Kidney (tissue), 13 donors: ENCODE measurements at regions not wholly inside any gene's neighbourhood (a gene's known extent, or its start where the extent isn't known, plus 50 kb on each side); places are given as distances from the start of the nearest gene placed in this dataset.
A peak's percentile ranks its signal among the peaks of the same experiment; 100 is the strongest.

Experiments
- DNase-seq, 5 donors: peaks; one replicate each; pipeline ENCODE4 v3.0.0-alpha.2; 2013 to 2020
- FAIRE-seq: peaks from 2 replicates; lab custom pipeline; 2012; peaks lifted over from hg19 to GRCh38; lab: Jason Lieb, UNC
- H3K27ac ChIP-seq, 2 donors: one replicate each; pipeline ENCODE4 v1.7.0; 2013; ENCODE audit warnings: low read depth in 2 of 2, low read length in 2 of 2, inconsistent platforms in 1 of 2
- H3K27me3 ChIP-seq: one replicate; pipeline ENCODE4 v1.7.1; 2013; ENCODE audit warnings: low read length, inconsistent platforms; ENCODE audit not compliant: control insufficient read depth, insufficient read depth
- H3K36me3 ChIP-seq, 3 donors: one replicate each; pipeline versions ENCODE4 v1.7.0 to v1.7.1; 2013; ENCODE audit warnings: low read length in 3 of 3, control low read depth in 1 of 3, inconsistent platforms in 1 of 3; ENCODE audit not compliant: insufficient read depth in 3 of 3, control insufficient read depth in 2 of 3
- H3K4me1 ChIP-seq, 3 donors: one replicate each; pipeline versions ENCODE4 v1.7.0 to v1.7.1; 2013; ENCODE audit warnings: low read length in 3 of 3, inconsistent platforms in 1 of 3, low read depth in 1 of 3; ENCODE audit not compliant: control insufficient read depth in 2 of 3, insufficient read depth in 2 of 3
- H3K4me3 ChIP-seq, 3 donors: one replicate each; pipeline versions ENCODE4 v1.7.0 to v1.8.1; 2013; ENCODE audit warnings: low read length in 3 of 3, control low read depth in 1 of 3, inconsistent platforms in 1 of 3
- H3K9ac ChIP-seq, 3 donors: one replicate each; pipeline versions ENCODE4 v1.7.0 to v1.7.1; 2013; ENCODE audit warnings: low read length in 3 of 3, control low read depth in 1 of 3, inconsistent platforms in 1 of 3
- H3K9me3 ChIP-seq, 3 donors: one replicate each; pipeline versions ENCODE4 v1.7.0 to v1.7.1; 2013; ENCODE audit warnings: low read length in 3 of 3, control low read depth in 1 of 3, inconsistent platforms in 1 of 3; ENCODE audit not compliant: control insufficient read depth in 2 of 3, insufficient read depth in 1 of 3
- intact Hi-C: fragments of 100-400 bp; cut with DNase I; formaldehyde crosslinking; loops from one replicate; pipeline ENCODE4 v1.11.1; 2022
- TF ChIP-seq, protein P1 (sequence below): IDR thresholded peaks from 3 replicates; pipeline ENCODE4 v1.5.1; 2012; ENCODE audit warnings: mild to moderate bottlenecking, moderate library complexity, borderline replicate concordance; ENCODE audit not compliant: insufficient read depth; ENCODE audit errors: extremely low read depth
- donor health status: control.
- donor health status: control.
- donor health status: control.
- donor health status: control.
- donor health status: control.
- donor health status: DM: yes; HTN: yes; CAD: no.
- donor health status: Normal renal cell carcinoma (clear cell type).

DNA sequence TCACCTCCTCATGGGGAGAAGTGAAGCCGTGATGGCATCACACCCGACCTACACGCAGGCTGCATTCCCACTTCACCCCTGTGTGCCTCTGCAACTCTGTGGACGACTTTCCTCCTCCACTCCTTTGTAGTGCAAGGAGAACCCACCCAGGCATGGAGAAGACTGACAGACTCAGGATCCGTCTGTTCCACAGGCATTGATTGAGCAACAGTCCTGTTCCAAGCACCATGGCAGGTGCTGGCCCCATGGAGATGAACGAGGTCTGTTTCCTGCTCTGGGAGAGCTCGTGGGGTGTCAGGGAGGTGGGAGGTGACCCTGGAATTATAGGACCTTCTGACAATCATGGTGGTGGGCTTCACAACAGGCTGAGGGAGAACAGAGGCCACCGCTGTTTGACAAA lies 284.7 kb upstream of the HDAC4 start:
- peaks cover 0 to 8% (median 2%) of the 10 kb centered on the region in 3 donors for H3K9me3 ChIP-seq
- FAIRE-seq, result no peak
- intact Hi-C loops, result no loop called here
- peaks cover 0 to 2% (median 0%) of the 10 kb centered on the region in 3 donors for H3K4me1 ChIP-seq
- no peak overlapping the region for H3K27ac ChIP-seq
- no peak overlapping the region for H3K4me3 ChIP-seq
- TF ChIP-seq, protein P1, sequence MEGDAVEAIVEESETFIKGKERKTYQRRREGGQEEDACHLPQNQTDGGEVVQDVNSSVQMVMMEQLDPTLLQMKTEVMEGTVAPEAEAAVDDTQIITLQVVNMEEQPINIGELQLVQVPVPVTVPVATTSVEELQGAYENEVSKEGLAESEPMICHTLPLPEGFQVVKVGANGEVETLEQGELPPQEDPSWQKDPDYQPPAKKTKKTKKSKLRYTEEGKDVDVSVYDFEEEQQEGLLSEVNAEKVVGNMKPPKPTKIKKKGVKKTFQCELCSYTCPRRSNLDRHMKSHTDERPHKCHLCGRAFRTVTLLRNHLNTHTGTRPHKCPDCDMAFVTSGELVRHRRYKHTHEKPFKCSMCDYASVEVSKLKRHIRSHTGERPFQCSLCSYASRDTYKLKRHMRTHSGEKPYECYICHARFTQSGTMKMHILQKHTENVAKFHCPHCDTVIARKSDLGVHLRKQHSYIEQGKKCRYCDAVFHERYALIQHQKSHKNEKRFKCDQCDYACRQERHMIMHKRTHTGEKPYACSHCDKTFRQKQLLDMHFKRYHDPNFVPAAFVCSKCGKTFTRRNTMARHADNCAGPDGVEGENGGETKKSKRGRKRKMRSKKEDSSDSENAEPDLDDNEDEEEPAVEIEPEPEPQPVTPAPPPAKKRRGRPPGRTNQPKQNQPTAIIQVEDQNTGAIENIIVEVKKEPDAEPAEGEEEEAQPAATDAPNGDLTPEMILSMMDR, result no peak
- peak in 2 of 5 donors; percentile 20 to 28 for DNase-seq
- no peaks in the 10 kb centered on the region for H3K36me3 ChIP-seq
- no peaks in the 10 kb centered on the region for H3K27me3 ChIP-seq
- H3K9ac ChIP-seq, result no peak overlapping the region

DNA sequence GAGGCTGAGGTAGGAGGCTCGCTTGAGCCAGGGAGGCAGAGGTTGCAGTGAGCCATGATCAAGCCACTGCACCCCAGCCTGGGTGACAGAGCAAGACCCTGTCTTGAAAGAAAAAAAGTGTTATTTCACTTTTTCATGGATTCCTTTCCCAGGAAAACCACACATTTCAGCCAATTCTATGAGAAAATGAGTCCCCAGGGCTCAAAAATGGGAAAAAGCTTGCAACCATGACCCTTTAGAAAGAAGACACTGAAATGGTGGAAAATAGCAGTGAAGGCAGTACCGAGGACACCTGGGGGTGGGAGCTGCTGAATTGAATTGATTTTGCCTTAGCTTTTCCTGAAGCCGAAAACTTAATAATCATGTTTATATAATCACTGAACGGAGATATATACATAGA lies 284.2 kb upstream of the HDAC4 start:
- DNase-seq, result no peak

DNA sequence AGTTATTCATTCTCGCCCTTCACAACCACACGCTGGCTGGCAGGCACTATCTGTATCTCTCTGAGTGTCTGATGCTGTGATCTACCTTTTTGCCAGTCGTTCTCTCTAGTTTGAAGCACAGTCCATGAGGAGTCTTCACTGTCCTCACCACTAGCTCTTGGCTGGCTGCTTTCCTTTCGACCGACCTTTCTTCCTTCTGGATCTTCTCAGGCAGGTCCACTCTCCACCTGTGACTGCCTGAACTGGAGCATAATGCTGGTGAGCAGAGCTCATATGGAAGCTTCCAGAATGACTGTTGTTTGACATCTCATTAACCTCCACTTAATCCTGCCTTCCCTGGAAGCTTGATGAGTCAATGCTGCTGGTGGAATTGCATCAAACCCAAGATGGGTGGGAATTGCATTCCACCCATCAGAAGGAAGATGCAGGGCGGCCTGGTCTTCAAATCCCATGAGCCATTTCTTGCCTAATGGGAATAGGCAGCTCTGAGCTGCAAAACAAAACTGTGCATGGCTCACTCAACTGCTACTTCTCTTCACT lies 283.5 kb upstream of the HDAC4 start:
- TF ChIP-seq, protein P1, result no peak
- FAIRE-seq (no peak), DNase-seq (peak in 1 of 5 donors; percentile 18)
- Histone ChIP-seq H3K36me3 (no peaks in the 10 kb centered on the region), H3K27ac (no peak overlapping the region), H3K4me1 (peaks cover 0 to 2% (median 0%) of the 10 kb centered on the region in 3 donors), H3K9me3 (peaks cover 0 to 8% (median 2%) of the 10 kb centered on the region in 3 donors), H3K9ac (no peak overlapping the region), H3K4me3 (no peak overlapping the region), H3K27me3 (no peaks in the 10 kb centered on the region)
- intact Hi-C loops, result no loop called here

More for the DNA sequence above, 284.2 kb upstream of the HDAC4 start:
- peaks cover 0 to 2% (median 0%) of the 10 kb centered on the region in 3 donors for H3K4me1 ChIP-seq
- no peak overlapping the region for H3K27ac ChIP-seq
- peaks cover 0 to 8% (median 2%) of the 10 kb centered on the region in 3 donors for H3K9me3 ChIP-seq
- H3K4me3 ChIP-seq, result no peak overlapping the region
- no peaks in the 10 kb centered on the region for H3K36me3 ChIP-seq
- FAIRE-seq, result no peak
- H3K27me3 ChIP-seq, result no peaks in the 10 kb centered on the region
- TF ChIP-seq, protein P1, result no peak
- no peak overlapping the region for H3K9ac ChIP-seq
- intact Hi-C loops, result no loop called here

DNA sequence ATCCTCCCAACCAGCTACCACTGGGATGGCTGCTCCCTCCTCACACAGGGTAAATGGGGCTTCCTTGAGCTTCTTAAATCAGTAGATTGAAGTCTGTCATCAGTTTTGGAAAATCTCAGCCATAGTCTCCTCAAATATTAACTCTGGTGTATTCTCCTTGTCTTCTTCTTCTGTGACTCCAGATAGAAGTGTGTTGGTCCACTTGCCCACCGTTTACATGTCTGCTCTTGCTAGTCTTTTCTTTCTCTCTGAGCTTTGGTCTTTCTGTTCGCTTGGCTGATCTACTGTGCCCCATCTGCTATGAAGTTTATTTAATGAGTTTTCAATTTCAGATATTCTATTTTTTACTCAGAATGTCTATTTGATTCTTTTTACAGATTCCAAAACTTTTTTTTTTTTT lies 281.7 kb upstream of the HDAC4 start:
- no peak for DNase-seq
- no peaks in the 10 kb centered on the region for H3K4me1 ChIP-seq
- H3K9me3 ChIP-seq, result peaks cover 0 to 8% (median 2%) of the 10 kb centered on the region in 3 donors
- TF ChIP-seq, protein P1, result no peak
- no peaks in the 10 kb centered on the region for H3K36me3 ChIP-seq
- no peak overlapping the region for H3K9ac ChIP-seq
- no peak overlapping the region for H3K27ac ChIP-seq
- FAIRE-seq, result no peak
- intact Hi-C loops, result no loop called here
- H3K4me3 ChIP-seq, result no peak overlapping the region
- H3K27me3 ChIP-seq, result no peaks in the 10 kb centered on the region
